Spleen (tissue), 11 donors: ENCODE measurements at regions not wholly inside any gene's neighbourhood (a gene's known extent, or its start where the extent isn't known, plus 50 kb on each side); places are given as distances from the start of the nearest gene placed in this dataset.

Source experiments
- DNase-seq: peaks from one replicate; pipeline ENCODE4 v3.0.0-alpha.2; 2020
- H3K27ac ChIP-seq, 8 donors: fragments of 200-600 bp; sonication (generic) in 7 of 8; 1 replicate in 4 of 8; 2 replicates in 4 of 8; pipeline versions ENCODE4 v1.5.0 to v1.8.0; 2016 to 2021; ENCODE audit warnings: inconsistent platforms in 4 of 8, mild to moderate bottlenecking in 4 of 8, moderate library complexity in 1 of 8
- H3K27me3 ChIP-seq, 7 donors: fragments of 200-600 bp; sonication (generic) in 6 of 7; replicated peaks in 1 of 7; 1 replicate in 4 of 7; 2 replicates in 3 of 7; pipeline versions ENCODE4 v1.5.0 to v1.8.0; 2016 to 2021; ENCODE audit warnings: inconsistent platforms in 3 of 7, mild to moderate bottlenecking in 1 of 7
- H3K36me3 ChIP-seq, 6 donors: fragments of 200-600 bp; sonication (generic) in 5 of 6; 1 replicate in 4 of 6; 2 replicates in 2 of 6; pipeline versions ENCODE4 v1.5.0 to v1.8.0; 2016 to 2021; ENCODE audit warnings: inconsistent platforms in 2 of 6
- H3K4me1 ChIP-seq, 6 donors: fragments of 200-600 bp; sonication (generic) in 5 of 6; 1 replicate in 3 of 6; 2 replicates in 3 of 6; pipeline versions ENCODE4 v1.5.0 to v1.8.0; 2016 to 2021; ENCODE audit warnings: inconsistent platforms in 3 of 6
- H3K4me3 ChIP-seq, 8 donors: fragments of 200-600 bp; sonication (generic) in 7 of 8; 1 replicate in 4 of 8; 2 replicates in 4 of 8; pipeline versions ENCODE4 v1.5.0 to v1.8.0; 2016 to 2021; ENCODE audit warnings: inconsistent platforms in 4 of 8, mild to moderate bottlenecking in 4 of 8, moderate library complexity in 2 of 8
- H3K9me3 ChIP-seq, 8 donors: fragments of 200-600 bp; sonication (generic) in 7 of 8; 1 replicate in 4 of 8; 2 replicates in 4 of 8; pipeline versions ENCODE4 v1.5.0 to v1.8.0; 2016 to 2021; ENCODE audit warnings: inconsistent platforms in 4 of 8
- POLR2A ChIP-seq, 3 donors: fragments of 450-650 bp; IDR thresholded peaks; one replicate each; pipeline ENCODE4 v1.5.1; 2017; ENCODE audit warnings: antibody characterized with exemption in 3 of 3, mild to moderate bottlenecking in 1 of 3
- POLR2AphosphoS5 ChIP-seq, 3 donors: sonication (generic); formaldehyde crosslinking; IDR thresholded peaks; one replicate each; pipeline ENCODE4 v1.5.1; 2017; ENCODE audit warnings: antibody characterized with exemption in 3 of 3
- WGBS, 5 donors: extraction: QIAGEN DNeasy Blood & Tissue Kit in 3 of 5; methylation state at CpG; one replicate each; pipeline versions ENCODE4 v1.1.5 to v1.1.7; 2013 to 2018; 5-methylcytosine and 5-hydroxymethylcytosine counted together
- intact Hi-C: fragments of 100-400 bp; cut with DNase I; formaldehyde crosslinking; loops from one replicate; pipeline ENCODE4 v1.15.0; 2023; ENCODE audit warnings: low total_unique reads
- TF ChIP-seq, protein P1 (sequence below), 11 experiments: fragments of 200-600 bp in 7 of 11; fragments of 450-650 bp in 4 of 11; sonication (generic) in 4 of 11; IDR thresholded peaks in 8 of 11; conservative IDR thresholded peaks in 3 of 11; 1 replicate in 7 of 11; 2 replicates in 4 of 11; pipeline versions ENCODE4 v1.4.0 to v1.8.0; 2016 to 2021; ENCODE audit warnings: antibody characterized with exemption in 11 of 11, inconsistent platforms in 4 of 11, mild to moderate bottlenecking in 1 of 11
- donor health status: healthy with polysubstance abuse.
- donor health status: DM: no; HTN: no; CAD: no; lungs with moderate emphysema.
- donor health status: DM: no; HTN: no; CAD: no.
- donor health status: Bipolar disorder and iron deficiency.
- donor health status: healthy.
- donor health status: DM: no; HTN: no; CAD: no.
- donor health status: DM: yes; HTN: yes; CAD: no.

DNA sequence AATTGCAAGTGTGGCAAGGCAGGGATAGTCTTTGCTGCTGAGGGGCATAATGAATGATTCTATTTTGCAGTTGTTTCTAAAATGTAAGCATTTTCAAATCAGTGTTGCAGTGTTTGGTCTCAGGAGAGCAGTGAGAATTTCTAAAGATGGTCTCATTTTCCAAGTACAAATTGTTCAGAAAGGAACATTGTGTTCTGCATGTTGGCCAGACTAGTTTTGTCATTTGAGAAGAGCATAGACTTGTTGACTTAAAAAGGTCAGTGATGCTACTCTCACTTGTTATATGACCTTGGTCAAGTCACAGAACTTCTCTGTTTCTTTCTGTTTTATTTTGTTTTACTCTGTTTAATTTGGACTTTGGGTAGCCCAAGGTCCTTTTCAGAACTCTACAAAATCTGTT, 344.6 kb downstream of the OSTF1 start:
- Histone ChIP-seq H3K9me3 (no peaks in the 10 kb centered on the region), H3K4me3 (no peak overlapping the region), H3K36me3 (no peaks in the 10 kb centered on the region), H3K4me1 (no peaks in the 10 kb centered on the region), H3K27me3 (no peaks in the 10 kb centered on the region), H3K27ac (peak overlapping the region in 4 of 8 donors; percentile 25 to 56 (median 40))
- no peak for DNase-seq
- TF ChIP-seq POLR2A (IDR thresholded peaks at IDR 0.05) (no peak), POLR2AphosphoS5 (IDR thresholded peaks at IDR 0.05) (no peak)
- TF ChIP-seq, protein P1, sequence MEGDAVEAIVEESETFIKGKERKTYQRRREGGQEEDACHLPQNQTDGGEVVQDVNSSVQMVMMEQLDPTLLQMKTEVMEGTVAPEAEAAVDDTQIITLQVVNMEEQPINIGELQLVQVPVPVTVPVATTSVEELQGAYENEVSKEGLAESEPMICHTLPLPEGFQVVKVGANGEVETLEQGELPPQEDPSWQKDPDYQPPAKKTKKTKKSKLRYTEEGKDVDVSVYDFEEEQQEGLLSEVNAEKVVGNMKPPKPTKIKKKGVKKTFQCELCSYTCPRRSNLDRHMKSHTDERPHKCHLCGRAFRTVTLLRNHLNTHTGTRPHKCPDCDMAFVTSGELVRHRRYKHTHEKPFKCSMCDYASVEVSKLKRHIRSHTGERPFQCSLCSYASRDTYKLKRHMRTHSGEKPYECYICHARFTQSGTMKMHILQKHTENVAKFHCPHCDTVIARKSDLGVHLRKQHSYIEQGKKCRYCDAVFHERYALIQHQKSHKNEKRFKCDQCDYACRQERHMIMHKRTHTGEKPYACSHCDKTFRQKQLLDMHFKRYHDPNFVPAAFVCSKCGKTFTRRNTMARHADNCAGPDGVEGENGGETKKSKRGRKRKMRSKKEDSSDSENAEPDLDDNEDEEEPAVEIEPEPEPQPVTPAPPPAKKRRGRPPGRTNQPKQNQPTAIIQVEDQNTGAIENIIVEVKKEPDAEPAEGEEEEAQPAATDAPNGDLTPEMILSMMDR (IDR thresholded peaks at IDR 0.05 in 8 of 11, conservative IDR thresholded peaks at IDR 0.05 in 3 of 11), result no peak
- intact Hi-C loops, result no loop called here

DNA sequence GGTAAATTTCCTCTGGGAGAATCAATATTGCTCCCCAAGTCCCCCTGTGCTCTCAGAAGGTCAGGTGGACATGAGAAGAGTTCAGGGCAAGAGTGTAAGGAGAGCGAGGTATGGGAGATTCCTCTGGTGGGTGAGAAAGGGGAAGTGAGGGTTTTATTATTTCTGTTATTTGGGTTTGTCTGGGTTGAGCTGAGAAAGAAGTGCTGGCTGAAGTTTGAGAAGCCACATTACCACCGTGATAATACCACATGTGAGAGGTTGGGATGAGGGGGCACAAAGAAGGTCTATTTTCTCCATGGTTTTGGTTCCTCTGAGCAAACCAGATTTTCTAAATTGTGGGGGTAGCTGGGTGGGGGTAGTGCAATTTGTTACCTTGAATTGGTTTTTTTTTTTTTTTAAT, 350.4 kb downstream of the OSTF1 start:
- H3K4me1 ChIP-seq, result no peaks in the 10 kb centered on the region
- H3K9me3 ChIP-seq, result no peaks in the 10 kb centered on the region
- intact Hi-C loops, result no loop called here
- no peaks in the 10 kb centered on the region for H3K36me3 ChIP-seq
- no peak overlapping the region for H3K4me3 ChIP-seq
- TF ChIP-seq, protein P1 (IDR thresholded peaks at IDR 0.05 in 8 of 11, conservative IDR thresholded peaks at IDR 0.05 in 3 of 11), result no peak
- no peak for TF ChIP-seq POLR2A (IDR thresholded peaks at IDR 0.05)
- no peak for TF ChIP-seq POLR2AphosphoS5 (IDR thresholded peaks at IDR 0.05)
- H3K27me3 ChIP-seq, result no peaks in the 10 kb centered on the region
- WGBS, 5 donors, result 30 to 39% (median 32%) methylated on average over 2 of the region's 2 CpGs
- no peak overlapping the region for H3K27ac ChIP-seq
- DNase-seq, result no peak

DNA sequence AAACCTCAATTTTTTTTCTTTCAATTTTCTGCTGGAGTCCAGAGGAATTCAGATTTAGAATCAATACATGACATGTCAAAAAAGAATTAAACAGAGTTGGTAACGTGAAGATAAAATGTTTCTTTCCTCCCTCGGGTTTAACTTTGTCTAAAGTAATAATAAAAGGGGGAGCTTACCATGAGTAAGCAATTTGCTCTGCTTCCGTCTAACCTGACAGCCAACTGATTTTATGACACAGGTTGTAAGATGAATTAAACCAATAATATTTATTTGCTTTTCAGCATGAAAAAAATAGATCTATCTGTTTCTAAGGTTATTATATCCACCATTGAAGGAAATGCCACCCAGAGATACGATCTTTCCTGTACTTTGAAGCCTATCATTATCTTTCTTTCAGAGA, 352.6 kb downstream of the OSTF1 start:
- H3K4me3 ChIP-seq, result no peak overlapping the region
- no peaks in the 10 kb centered on the region for H3K27me3 ChIP-seq
- TF ChIP-seq POLR2AphosphoS5 (IDR thresholded peaks at IDR 0.05), result no peak
- no peak for TF ChIP-seq POLR2A (IDR thresholded peaks at IDR 0.05)
- TF ChIP-seq, protein P1 (IDR thresholded peaks at IDR 0.05 in 8 of 11, conservative IDR thresholded peaks at IDR 0.05 in 3 of 11), result no peak
- H3K4me1 ChIP-seq, result no peaks in the 10 kb centered on the region
- H3K9me3 ChIP-seq, result no peaks in the 10 kb centered on the region
- DNase-seq, result no peak
- no peaks in the 10 kb centered on the region for H3K36me3 ChIP-seq
- WGBS, 5 donors, result 27 to 57% (median 46%) methylated on average over 4 of the region's 4 CpGs
- no peak overlapping the region for H3K27ac ChIP-seq
- intact Hi-C loops, result no loop called here

DNA sequence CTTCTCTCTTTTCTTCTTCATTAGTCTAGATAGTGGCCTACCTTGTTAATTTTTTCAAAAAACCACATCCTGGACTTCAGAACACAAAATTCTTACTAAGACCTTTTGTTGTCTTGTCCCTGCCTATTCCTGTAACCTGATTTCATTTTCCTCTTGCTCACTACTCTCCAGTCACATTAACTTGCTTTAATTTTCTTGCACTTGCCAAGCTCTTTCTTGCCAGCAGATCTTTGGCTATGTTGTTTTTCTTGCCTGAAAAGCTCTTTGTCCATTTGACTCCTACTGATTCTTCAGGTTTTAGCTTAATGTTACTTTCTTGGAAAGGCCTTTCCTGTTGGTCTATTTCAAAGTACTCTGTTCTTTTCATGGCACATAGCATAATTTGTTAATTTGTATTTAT, 356.8 kb downstream of the OSTF1 start:
- DNase-seq, result no peak
- Histone ChIP-seq H3K36me3 (no peaks in the 10 kb centered on the region), H3K4me1 (peaks cover 0 to 2% (median 0%) of the 10 kb centered on the region in 6 donors), H3K27me3 (no peaks in the 10 kb centered on the region), H3K4me3 (no peak overlapping the region), H3K27ac (no peak overlapping the region), H3K9me3 (no peaks in the 10 kb centered on the region)
- intact Hi-C loops, result no loop called here
- TF ChIP-seq POLR2AphosphoS5 (IDR thresholded peaks at IDR 0.05) (no peak), POLR2A (IDR thresholded peaks at IDR 0.05) (no peak)
- TF ChIP-seq, protein P1 (IDR thresholded peaks at IDR 0.05 in 8 of 11, conservative IDR thresholded peaks at IDR 0.05 in 3 of 11), result no peak
